SK-N-SH (cell line): ENCODE measurements at regions not wholly inside any gene's neighbourhood (a gene's known extent, or its start where the extent isn't known, plus 50 kb on each side); places are given as distances from the start of the nearest gene placed in this dataset.

Experiments
- CTCF ChIP-seq: fragments of 200-600 bp; sonication (generic); IDR thresholded peaks from 2 replicates; pipeline ENCODE4 v1.6.1; 2017; ENCODE audit warnings: antibody characterized with exemption, mild to moderate bottlenecking, moderate library complexity
- GATA2 ChIP-seq: sonication (generic); formaldehyde crosslinking; IDR thresholded peaks from 2 replicates; pipeline ENCODE4 v1.5.0; 2020; ENCODE audit warnings: mild to moderate bottlenecking, missing genetic modification reagents
- POLR2AphosphoS5 ChIP-seq: IDR thresholded peaks from 2 replicates; pipeline ENCODE4 v1.6.1; 2012; ENCODE audit warnings: low read depth, low read length
- RCOR1 ChIP-seq: fragments of 150-350 bp; IDR thresholded peaks from 2 replicates; pipeline ENCODE4 v1.6.1; 2017; ENCODE audit warnings: antibody characterized with exemption, low read length
- TAF1 ChIP-seq: IDR thresholded peaks from 2 replicates; pipeline ENCODE4 v1.6.1; 2012; ENCODE audit warnings: low read depth, mild to moderate bottlenecking, low read length, moderate library complexity, borderline replicate concordance

- TF ChIP-seq CTCF (no peak), TAF1 (no peak), POLR2AphosphoS5 (no peak), RCOR1 (no peak), GATA2 (no peak)
These were observed 343.9 kb upstream of the ACVR2A start for GRCh38 chr2:147500819-147501395.
